ENCODE measurements at regions not wholly inside any gene's neighbourhood (a gene's known extent, or its start where the extent isn't known, plus 50 kb on each side); places are given as distances from the start of the nearest gene placed in this dataset.

GRCh38 chr11:70894566-70895365 is 357.6 kb downstream of the SHANK2 start:
- Histone ChIP-seq H3K4me1 (replicated peaks; ENCODE audit: insufficient read depth) (no peaks in the 10 kb centered on the region), H2AFZ (no peak overlapping the region), H3K4me3 (no peak overlapping the region), H3K4me2 (no peak overlapping the region), H3K27ac (no peak overlapping the region), H3K36me3 (ENCODE audit: low read depth) (no peaks in the 10 kb centered on the region), H3F3A (ENCODE audit: insufficient read depth, low read depth) (no peaks in the 10 kb centered on the region), H3K9me2 (ENCODE audit: insufficient read depth) (no peaks in the 10 kb centered on the region), H3K79me2 (ENCODE audit: low read depth) (no peaks in the 10 kb centered on the region), H4K20me1 (ENCODE audit: insufficient read depth) (no peaks in the 10 kb centered on the region), H3K27me3 (ENCODE audit: insufficient read depth, low read depth) (no peaks in the 10 kb centered on the region), H3K9me3 (ENCODE audit: insufficient read depth, low read depth) (peaks cover 7% of the 10 kb centered on the region; the same call in 1 of the 2 replicates)
- intact Hi-C loops (cut with micrococcal nuclease; ENCODE audit: unreplicated experiment): no loop called here
- no peak for DNase-seq
- POLR2A ChIA-PET (ENCODE audit: unreplicated experiment): no interaction called here
- BruUV-seq (replicated peaks): no TSS peak
- no peak for TF ChIP-seq CTCF (conservative IDR thresholded peaks at IDR 0.05)
- TF ChIP-seq EZH2 (IDR thresholded peaks at IDR 0.05; ENCODE audit: low read depth): no peak
- CTCF ChIA-PET: no interaction called here

- POLR2A ChIA-PET (ENCODE audit: unreplicated experiment): no interaction called here
- no TSS peak for BruUV-seq (replicated peaks)
Measured at GRCh38 chr11:70895366-70895670, 357.1 kb downstream of the SHANK2 start.

GRCh38 chr11:70897429-70897828 is 354.9 kb downstream of the SHANK2 start:
- Histone ChIP-seq H3F3A (ENCODE audit: insufficient read depth, low read depth) (no peaks in the 10 kb centered on the region), H4K20me1 (ENCODE audit: insufficient read depth) (no peaks in the 10 kb centered on the region), H3K9me3 (ENCODE audit: insufficient read depth, low read depth) (peaks cover 7% of the 10 kb centered on the region; the same call in 1 of the 2 replicates), H3K36me3 (ENCODE audit: low read depth) (no peaks in the 10 kb centered on the region), H3K9me2 (ENCODE audit: insufficient read depth) (no peaks in the 10 kb centered on the region), H3K79me2 (ENCODE audit: low read depth) (no peaks in the 10 kb centered on the region), H3K4me1 (replicated peaks; ENCODE audit: insufficient read depth) (no peaks in the 10 kb centered on the region), H3K4me3 (no peak overlapping the region), H2AFZ (no peak overlapping the region), H3K27me3 (ENCODE audit: insufficient read depth, low read depth) (no peaks in the 10 kb centered on the region), H3K4me2 (no peak overlapping the region), H3K27ac (no peak overlapping the region)
- no peak for TF ChIP-seq EZH2 (IDR thresholded peaks at IDR 0.05; ENCODE audit: low read depth)
- TF ChIP-seq CTCF (conservative IDR thresholded peaks at IDR 0.05): no peak
- intact Hi-C loops (cut with micrococcal nuclease; ENCODE audit: unreplicated experiment): no loop called here
- BruUV-seq (replicated peaks): no TSS peak
- ChIA-PET POLR2A (ENCODE audit: unreplicated experiment) (no interaction called here), CTCF (no interaction called here)
- no peak for DNase-seq

More at GRCh38 chr11:70895366-70895670, 357.1 kb downstream of the SHANK2 start:
- H3F3A ChIP-seq (ENCODE audit: insufficient read depth, low read depth): no peaks in the 10 kb centered on the region
- H3K9me3 ChIP-seq (ENCODE audit: insufficient read depth, low read depth): peaks cover 7% of the 10 kb centered on the region; the same call in 1 of the 2 replicates
- no peaks in the 10 kb centered on the region for H3K79me2 ChIP-seq (ENCODE audit: low read depth)
- H3K9me2 ChIP-seq (ENCODE audit: insufficient read depth): no peaks in the 10 kb centered on the region
- no peaks in the 10 kb centered on the region for H3K36me3 ChIP-seq (ENCODE audit: low read depth)
- no peak overlapping the region for H3K4me2 ChIP-seq
- TF ChIP-seq EZH2 (IDR thresholded peaks at IDR 0.05; ENCODE audit: low read depth): no peak
- no peak for TF ChIP-seq CTCF (conservative IDR thresholded peaks at IDR 0.05)
- H3K27me3 ChIP-seq (ENCODE audit: insufficient read depth, low read depth): no peaks in the 10 kb centered on the region
- no peaks in the 10 kb centered on the region for H3K4me1 ChIP-seq (replicated peaks; ENCODE audit: insufficient read depth)
- H3K4me3 ChIP-seq: no peak overlapping the region
- intact Hi-C loops (cut with micrococcal nuclease; ENCODE audit: unreplicated experiment): no loop called here
- no peak overlapping the region for H2AFZ ChIP-seq
- DNase-seq: no peak
- CTCF ChIA-PET: no interaction called here
- H3K27ac ChIP-seq: no peak overlapping the region
- H4K20me1 ChIP-seq (ENCODE audit: insufficient read depth): no peaks in the 10 kb centered on the region
